ENCODE measurements at regions not wholly inside any gene's neighbourhood (a gene's known extent, or its start where the extent isn't known, plus 50 kb on each side); places are given as distances from the start of the nearest gene placed in this dataset.

DNA sequence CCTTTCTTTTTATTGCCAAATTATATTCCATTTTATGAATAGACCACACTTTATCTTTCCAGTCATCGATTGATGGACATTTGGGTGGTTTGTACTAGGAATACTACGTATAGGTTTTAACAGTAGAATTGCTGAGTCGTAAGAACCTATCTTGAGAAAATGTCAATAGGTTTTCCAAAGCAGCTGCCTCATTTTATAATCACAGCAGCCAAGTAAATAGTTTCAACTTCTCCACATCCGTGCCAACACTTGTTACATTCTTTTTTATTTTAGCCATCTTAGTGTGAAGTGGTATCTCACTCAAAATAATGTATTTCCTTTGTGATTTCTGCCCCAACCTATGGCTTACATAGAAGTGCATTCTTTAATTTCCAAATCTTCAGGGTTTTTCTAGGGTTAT, 479.2 kb downstream of the CDH26 start:
- Mint-ChIP-seq H3K4me3 (no peak overlapping the region), H3K9me3 (peaks cover 6% of the 10 kb centered on the region), H3K27ac (no peak overlapping the region), H3K36me3 (no peaks in the 10 kb centered on the region), H3K4me1 (no peaks in the 10 kb centered on the region), H3K27me3 (no peaks in the 10 kb centered on the region)
- DNase-seq = no peak

DNA sequence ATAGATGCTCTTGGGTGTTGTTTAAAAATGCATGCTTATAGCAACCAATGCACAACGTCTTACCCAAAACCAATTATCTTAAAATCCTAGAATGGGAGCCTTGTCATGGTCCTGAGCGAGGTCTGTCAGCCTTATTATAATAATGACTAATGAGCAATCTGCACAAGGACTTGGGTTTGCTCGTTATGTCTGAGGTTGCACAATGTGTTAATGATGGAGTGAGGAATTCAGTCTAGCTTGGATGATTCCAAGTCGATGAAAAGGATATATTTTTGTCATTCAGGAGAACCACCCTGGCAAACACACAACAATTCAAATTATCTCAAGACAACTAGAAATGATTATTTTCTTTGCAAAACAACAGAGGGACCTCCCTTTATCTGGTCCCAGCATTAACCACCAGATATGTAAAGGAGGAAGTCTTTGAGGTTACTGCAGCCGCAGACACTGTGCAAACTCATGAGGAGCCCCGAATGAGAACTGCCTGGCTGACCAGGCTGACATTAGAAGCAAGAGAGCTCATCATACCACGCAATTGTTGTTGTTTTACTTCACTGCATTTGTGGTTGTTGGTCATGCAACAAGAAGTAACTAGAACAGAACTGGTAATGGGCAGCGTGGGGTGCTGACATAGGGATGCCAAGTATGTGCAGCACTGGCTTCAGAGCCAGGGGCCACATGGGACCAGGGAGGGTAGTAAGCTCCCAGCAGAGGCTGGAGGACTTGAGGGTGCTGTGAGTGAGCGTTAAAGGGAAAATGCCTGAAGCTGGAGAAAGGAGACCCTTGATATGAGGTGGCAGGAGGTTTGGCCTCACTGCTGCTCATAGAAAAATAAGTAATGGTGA, 488.3 kb downstream of the CDH26 start:
- DNase-seq = no peak
- H3K27ac Mint-ChIP-seq = no peak overlapping the region

DNA sequence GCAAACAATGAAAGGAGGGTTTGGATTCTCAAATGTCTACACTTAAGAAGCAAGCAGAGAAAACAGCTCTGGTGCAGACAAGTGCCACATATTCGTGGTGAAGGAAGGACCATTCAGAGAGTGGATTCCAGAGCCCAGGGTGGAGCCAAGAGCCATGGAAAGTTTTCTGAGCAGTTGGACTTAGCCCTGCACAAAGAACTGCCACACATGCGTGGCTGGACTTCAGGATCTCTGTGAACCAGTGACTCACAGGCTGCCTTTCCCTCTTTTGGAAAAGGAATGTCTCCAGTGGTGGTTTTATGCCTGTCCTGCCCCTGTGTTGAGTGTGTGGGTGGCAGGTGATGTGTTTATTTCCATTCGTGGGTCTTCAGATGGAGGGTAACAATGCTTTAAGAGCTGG, 489.5 kb downstream of the CDH26 start:
- no peak for DNase-seq
- no peak overlapping the region for H3K27ac Mint-ChIP-seq
- peaks cover 5% of the 10 kb centered on the region for H3K4me1 Mint-ChIP-seq
- H3K36me3 Mint-ChIP-seq = no peaks in the 10 kb centered on the region
- H3K4me3 Mint-ChIP-seq = no peak overlapping the region
- H3K9me3 Mint-ChIP-seq = no peaks in the 10 kb centered on the region
- peaks cover 15% of the 10 kb centered on the region for H3K27me3 Mint-ChIP-seq

More for the DNA sequence above, 488.3 kb downstream of the CDH26 start:
- Mint-ChIP-seq H3K4me3 (no peak overlapping the region), H3K36me3 (no peaks in the 10 kb centered on the region), H3K9me3 (no peaks in the 10 kb centered on the region), H3K27me3 (peaks cover 15% of the 10 kb centered on the region), H3K4me1 (peaks cover 5% of the 10 kb centered on the region)

DNA sequence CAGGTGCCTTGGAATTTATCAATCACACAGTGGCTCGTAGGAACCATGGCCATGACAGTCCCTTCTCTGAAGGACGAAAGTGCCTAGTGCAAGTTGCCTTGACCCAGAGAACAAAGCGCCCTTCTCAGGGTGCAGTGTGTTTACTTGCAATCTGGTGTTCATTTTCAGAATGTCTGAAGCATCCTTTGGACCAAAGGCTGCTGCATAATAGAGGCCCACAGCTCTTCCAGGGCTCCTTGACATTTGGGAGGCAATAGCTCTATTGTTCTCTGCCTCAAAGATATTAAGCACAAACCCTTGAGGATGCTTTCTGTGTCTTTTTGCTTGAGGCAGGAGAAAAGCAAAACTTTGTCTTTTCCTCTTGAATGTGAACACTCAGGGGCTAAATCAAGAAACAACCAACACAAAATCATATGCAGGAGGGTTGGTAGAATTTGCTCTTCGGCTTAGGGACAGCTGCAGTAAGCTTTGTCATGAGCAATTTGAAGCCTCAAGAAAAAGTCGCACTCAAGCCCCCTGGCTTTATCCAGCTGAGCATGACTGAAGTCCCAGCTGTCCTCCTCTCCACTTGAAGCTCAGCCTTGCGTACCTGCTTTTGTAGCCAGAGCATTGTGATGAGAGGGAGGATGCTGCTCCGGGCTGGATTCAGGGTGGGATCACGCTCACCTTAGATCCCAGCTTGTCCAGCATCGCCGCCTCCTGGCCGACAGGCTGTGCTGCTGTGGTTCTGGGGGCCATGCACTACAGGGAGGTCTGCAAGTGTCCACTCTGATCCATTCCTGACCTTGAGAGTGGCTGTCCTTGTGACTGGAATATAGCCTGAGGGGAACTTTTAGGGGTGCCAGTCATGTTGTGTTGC, 495.4 kb downstream of the CDH26 start:
- Mint-ChIP-seq H3K27me3 (no peaks in the 10 kb centered on the region), H3K4me3 (no peak overlapping the region), H3K27ac (no peak overlapping the region), H3K4me1 (no peaks in the 10 kb centered on the region), H3K36me3 (no peaks in the 10 kb centered on the region), H3K9me3 (no peaks in the 10 kb centered on the region)
- no peak for DNase-seq

DNA sequence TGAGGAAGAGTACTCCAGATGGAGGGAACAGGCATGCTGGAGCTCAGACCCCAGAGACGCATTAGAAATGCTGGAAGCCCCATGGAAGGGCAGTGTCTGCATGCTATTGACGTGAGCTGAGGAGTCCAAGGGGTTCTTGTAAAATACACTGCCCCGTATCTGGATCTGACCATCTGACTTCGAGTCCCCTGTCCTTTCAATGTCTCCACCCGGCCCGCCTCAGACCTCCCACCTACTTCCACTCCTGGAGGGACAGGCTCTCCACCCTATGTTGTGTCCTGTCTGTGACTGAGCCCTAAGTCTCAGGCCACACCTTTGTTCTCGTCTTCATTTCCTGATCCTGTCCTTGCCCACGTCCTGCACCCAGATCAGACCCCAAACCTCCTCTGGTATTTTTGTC, 496.3 kb downstream of the CDH26 start:
- no peak overlapping the region for H3K4me3 Mint-ChIP-seq
- no peaks in the 10 kb centered on the region for H3K4me1 Mint-ChIP-seq
- no peak overlapping the region for H3K27ac Mint-ChIP-seq
- H3K9me3 Mint-ChIP-seq = no peaks in the 10 kb centered on the region
- H3K27me3 Mint-ChIP-seq = no peaks in the 10 kb centered on the region
- no peaks in the 10 kb centered on the region for H3K36me3 Mint-ChIP-seq
- no peak for DNase-seq

DNA sequence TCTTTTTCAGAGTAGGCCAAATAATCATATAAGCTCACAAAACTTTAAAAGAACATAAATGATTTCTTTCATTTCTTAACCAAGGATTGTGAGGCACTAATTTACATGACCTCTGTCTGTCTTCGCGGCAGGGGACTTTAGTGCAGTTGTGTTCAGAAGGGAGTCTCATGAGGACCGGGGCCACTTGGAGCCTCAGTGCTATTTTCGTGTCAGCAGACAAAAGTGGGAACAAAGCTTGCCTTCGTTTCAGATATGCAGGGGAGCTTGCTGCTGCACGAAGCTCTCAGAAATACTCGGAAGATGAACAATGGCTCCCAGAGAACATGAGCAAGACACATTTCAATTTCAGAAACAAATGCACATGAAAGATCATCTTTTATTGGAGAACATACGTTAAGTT, 497.0 kb downstream of the CDH26 start:
- Mint-ChIP-seq H3K4me1 (no peaks in the 10 kb centered on the region), H3K27me3 (no peaks in the 10 kb centered on the region), H3K36me3 (no peaks in the 10 kb centered on the region), H3K4me3 (no peak overlapping the region), H3K9me3 (peaks cover 2% of the 10 kb centered on the region), H3K27ac (no peak overlapping the region)
- DNase-seq = no peak

DNA sequence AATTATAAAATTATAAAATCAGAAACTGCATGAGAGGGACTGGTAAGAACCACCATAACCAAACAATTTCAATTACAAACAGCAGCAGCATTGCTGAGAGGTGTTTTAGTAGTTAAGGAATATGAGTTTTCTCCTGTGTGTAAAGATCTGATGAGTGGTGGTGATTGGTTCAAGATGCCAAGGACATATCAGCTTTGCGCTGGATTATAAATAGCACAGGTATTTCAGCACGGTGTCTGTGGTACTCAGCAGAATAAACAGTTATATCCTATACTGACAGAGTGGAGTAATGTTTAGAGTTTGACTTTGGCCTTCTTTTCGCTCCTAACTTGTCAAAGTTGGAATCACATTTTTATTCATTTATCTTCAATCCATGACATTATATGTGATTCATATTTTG, 501.0 kb downstream of the CDH26 start:
- Mint-ChIP-seq H3K4me1 (no peaks in the 10 kb centered on the region), H3K36me3 (no peaks in the 10 kb centered on the region), H3K27me3 (peaks cover 3% of the 10 kb centered on the region), H3K4me3 (no peak overlapping the region), H3K9me3 (peaks cover 4% of the 10 kb centered on the region), H3K27ac (no peak overlapping the region)
- DNase-seq = no peak

DNA sequence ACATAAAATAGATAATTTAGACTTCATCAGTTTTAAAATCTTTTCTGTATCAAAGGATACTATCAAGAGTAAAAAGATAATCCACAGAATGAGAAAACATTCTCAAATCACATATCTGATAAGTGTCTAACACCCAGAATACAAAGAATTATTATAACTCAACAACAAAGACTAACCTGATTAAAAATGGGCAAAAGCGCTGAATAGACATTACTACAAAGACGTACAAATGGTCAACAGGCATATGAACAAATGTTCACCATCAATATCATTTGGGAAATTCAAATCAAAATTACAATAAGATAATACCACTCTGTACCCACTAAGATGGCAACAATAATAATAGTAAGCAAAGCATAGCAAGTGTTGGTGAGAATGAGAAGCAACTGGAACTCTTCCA, 503.8 kb downstream of the CDH26 start:
- H3K27ac Mint-ChIP-seq = no peak overlapping the region
- no peak overlapping the region for H3K4me3 Mint-ChIP-seq
- no peak for DNase-seq
- H3K4me1 Mint-ChIP-seq = no peaks in the 10 kb centered on the region
- H3K9me3 Mint-ChIP-seq = peaks cover 4% of the 10 kb centered on the region
- H3K36me3 Mint-ChIP-seq = no peaks in the 10 kb centered on the region
- peaks cover 3% of the 10 kb centered on the region for H3K27me3 Mint-ChIP-seq

DNA sequence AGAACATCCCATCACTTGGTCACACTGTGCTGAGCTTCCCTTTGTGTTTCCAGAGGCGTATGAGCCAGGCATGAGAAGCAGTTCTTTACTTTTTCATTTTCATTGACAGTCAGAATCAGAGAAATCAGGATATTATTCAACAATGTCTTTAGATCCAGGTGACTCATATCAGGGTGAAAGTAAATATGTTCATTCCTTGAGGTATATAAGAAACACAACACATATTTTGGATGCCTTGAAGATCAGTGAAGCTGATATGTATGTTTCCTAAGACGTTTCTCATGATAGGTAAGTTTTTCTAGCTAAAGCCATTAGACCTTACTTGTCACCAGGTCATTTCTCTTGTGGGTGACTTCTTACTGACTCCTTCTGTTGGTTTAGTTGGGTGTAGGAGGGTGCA, 505.6 kb downstream of the CDH26 start:
- Mint-ChIP-seq H3K4me3 (no peak overlapping the region), H3K27me3 (peaks cover 3% of the 10 kb centered on the region)

DNA sequence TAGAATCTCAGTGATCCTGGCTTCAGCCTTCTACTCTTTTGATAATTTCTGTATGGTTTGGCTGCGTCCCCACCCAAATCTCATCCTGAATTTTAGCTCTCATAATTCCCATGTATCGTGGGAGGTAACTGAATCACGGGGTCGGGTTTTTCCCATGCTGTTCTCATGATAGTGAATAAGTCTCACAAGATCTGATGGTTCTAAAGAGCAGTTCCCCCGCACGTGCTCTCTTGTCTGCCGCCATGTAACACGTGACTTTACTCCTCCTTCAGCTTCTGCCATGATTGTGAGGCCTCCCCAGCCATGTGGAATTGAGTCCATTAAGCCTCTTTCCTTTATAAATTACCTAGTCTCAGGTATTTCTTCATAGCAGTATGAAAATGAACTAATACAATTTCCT, 507.2 kb downstream of the CDH26 start:
- no peak for DNase-seq
- Mint-ChIP-seq H3K4me3 (no peak overlapping the region), H3K27me3 (peaks cover 3% of the 10 kb centered on the region), H3K4me1 (no peaks in the 10 kb centered on the region), H3K36me3 (no peaks in the 10 kb centered on the region), H3K27ac (no peak overlapping the region), H3K9me3 (peaks cover 1% of the 10 kb centered on the region)

More for the DNA sequence above, 505.6 kb downstream of the CDH26 start:
- no peaks in the 10 kb centered on the region for H3K36me3 Mint-ChIP-seq
- DNase-seq = no peak
- H3K9me3 Mint-ChIP-seq = peaks cover 4% of the 10 kb centered on the region
- no peaks in the 10 kb centered on the region for H3K4me1 Mint-ChIP-seq
- H3K27ac Mint-ChIP-seq = no peak overlapping the region

DNA sequence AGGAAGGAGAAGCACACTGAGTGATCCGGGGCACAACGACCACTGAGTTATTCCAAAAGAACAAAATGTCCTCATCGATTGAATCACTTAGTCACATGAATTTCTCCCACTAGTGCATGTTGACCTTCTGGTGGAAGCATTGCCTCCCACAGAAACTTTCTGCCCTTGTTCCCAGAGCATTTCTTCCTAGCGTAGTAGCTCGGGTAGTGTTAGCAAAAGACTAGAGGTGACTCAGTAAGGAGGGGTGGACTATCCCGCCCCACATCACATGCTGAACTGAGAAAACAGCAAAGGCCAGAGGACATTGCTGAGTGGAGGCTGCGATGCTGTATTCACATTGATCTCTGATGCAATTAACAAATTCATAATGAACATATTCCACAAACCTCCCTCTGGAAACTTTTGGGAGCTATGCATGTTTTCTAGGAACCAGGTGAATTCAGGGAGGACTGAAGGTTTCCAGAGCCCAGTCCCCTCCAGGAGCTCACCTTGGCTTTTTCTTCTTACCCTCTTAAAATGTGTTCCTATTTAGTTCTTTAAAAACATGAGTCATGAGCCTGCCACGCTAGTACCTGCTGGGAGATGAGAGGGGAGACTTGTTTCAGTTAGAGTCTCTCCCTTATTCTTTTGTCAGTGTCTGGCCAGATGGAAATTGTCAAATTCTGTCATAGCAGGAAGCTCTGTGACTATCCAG, 507.9 kb downstream of the CDH26 start:
- H3K4me1 Mint-ChIP-seq = no peaks in the 10 kb centered on the region
- H3K4me3 Mint-ChIP-seq = no peak overlapping the region
- no peaks in the 10 kb centered on the region for H3K9me3 Mint-ChIP-seq
- no peak overlapping the region for H3K27ac Mint-ChIP-seq
- H3K36me3 Mint-ChIP-seq = no peaks in the 10 kb centered on the region
- no peak for DNase-seq
- peaks cover 3% of the 10 kb centered on the region for H3K27me3 Mint-ChIP-seq

DNA sequence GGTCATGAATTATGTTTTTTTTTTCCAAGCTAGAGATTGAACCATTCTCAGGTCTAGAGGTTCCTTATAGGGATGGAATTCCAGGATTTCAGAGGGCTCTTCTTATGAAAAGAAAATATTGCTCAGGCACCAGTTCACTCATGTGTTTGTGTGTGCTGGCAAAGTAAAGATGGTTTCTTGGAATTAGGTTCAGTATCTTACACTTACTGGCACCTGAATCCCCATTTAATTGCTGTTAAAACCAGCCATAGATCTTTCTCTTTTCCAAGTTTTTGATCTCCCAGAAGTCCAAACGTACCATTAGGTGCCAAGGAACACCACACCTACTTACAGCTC, 508.4 kb downstream of the CDH26 start:
- Mint-ChIP-seq H3K36me3 (no peaks in the 10 kb centered on the region), H3K27me3 (peaks cover 3% of the 10 kb centered on the region), H3K4me3 (no peak overlapping the region), H3K9me3 (no peaks in the 10 kb centered on the region), H3K4me1 (no peaks in the 10 kb centered on the region), H3K27ac (no peak overlapping the region)
- DNase-seq = no peak

DNA sequence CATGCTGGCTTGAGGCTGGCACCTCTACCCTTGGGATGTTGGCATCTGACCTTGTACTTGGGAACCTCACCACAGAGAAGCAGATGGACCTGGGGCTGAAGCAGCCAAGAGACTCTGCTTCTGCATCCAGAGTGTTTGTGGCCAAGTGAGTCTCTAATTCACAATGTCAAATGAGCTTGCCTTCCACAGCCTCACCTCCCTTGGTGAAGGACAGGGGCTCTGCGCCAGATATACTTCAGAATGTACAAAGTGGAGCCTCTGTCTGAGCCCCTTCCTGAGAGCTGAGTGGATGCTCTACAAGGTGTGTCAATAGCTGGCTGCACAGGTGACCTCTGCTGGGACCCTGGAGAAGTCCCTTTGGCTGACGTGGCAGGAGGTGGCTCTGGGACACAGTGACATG, 508.9 kb downstream of the CDH26 start:
- Mint-ChIP-seq H3K36me3 (no peaks in the 10 kb centered on the region), H3K27me3 (peaks cover 2% of the 10 kb centered on the region), H3K4me3 (no peak overlapping the region), H3K9me3 (no peaks in the 10 kb centered on the region), H3K27ac (no peak overlapping the region), H3K4me1 (no peaks in the 10 kb centered on the region)
- no peak for DNase-seq

DNA sequence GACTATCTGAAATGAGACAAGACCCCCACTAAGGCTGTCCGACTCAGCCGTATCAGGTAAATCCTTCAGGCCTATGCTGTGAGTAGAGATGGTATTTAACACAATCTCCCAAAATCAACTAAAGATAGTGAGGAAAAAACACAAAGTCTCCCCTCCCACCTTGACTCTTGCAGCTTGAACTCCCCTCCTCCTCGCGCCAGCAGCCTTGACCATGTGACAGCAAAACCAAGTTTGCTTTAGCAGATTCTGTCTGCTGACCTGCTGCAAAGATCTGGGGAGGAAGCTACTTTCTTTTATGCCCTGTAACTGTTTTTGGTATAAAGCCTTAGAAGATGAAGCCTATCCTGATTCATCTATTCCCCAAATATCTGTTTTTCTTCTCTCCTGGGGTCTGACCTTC, 509.5 kb downstream of the CDH26 start:
- Mint-ChIP-seq H3K27ac (no peak overlapping the region), H3K36me3 (no peaks in the 10 kb centered on the region), H3K4me1 (no peaks in the 10 kb centered on the region), H3K4me3 (no peak overlapping the region), H3K9me3 (no peaks in the 10 kb centered on the region), H3K27me3 (peaks cover 4% of the 10 kb centered on the region)
- DNase-seq = no peak

DNA sequence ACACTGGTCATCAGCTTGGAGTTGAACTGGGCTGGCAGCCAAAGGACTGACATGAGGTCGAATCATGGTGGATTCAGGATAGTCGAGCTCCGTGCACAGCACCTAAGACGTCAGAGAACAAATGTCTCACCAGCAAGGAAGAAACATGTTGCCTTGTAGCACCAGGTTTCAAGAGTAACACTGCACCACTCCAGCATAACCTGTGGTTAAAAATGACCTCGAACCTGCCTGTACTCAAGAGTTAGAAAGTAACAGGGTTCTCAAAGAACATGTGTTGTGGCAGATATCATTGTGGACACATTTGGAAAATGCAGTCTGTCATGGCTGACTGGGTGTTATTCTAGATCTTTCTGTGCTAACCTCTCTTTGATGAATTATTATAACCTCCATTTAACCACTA, 511.6 kb downstream of the CDH26 start:
- H3K4me3 Mint-ChIP-seq = no peak overlapping the region
- no peaks in the 10 kb centered on the region for H3K4me1 Mint-ChIP-seq
- H3K36me3 Mint-ChIP-seq = no peaks in the 10 kb centered on the region
- no peaks in the 10 kb centered on the region for H3K9me3 Mint-ChIP-seq
- H3K27ac Mint-ChIP-seq = no peak overlapping the region
- DNase-seq = no peak
- peaks cover 4% of the 10 kb centered on the region for H3K27me3 Mint-ChIP-seq

Data from activated naive CD8-positive, alpha-beta T cell treated with anti-CD3 and anti-CD28 coated beads for 36 hours (primary cell).